ENCODE measurements at regions not wholly inside any gene's neighbourhood (a gene's known extent, or its start where the extent isn't known, plus 50 kb on each side); places are given as distances from the start of the nearest gene placed in this dataset.
"Not testable (repeated sequence)": the region's sequence is repeated elsewhere in the genome, so short reads cannot be mapped to it uniquely, and the experiment has no call there.

DNA sequence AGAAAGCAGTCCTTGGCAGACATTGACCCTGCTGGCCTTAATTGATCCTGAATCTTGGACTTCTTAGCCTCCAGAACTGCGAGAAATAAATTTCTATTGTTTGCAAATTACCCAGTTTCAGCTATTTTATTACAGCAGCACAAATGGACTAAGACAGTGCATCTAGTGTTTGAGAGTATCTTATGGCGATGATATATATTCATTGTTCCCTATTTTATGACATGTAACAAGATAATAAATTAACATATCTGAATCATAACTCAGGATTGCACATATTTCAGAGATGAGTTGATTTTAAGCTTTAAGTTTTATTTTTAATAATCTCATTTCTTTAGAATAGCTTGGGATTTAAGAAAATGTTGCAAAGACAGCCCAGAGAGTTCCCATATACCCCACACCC lies 167.4 kb upstream of the FOXG1 start:
- DNase-seq (ENCODE audit: low spot score) = no peak

DNA sequence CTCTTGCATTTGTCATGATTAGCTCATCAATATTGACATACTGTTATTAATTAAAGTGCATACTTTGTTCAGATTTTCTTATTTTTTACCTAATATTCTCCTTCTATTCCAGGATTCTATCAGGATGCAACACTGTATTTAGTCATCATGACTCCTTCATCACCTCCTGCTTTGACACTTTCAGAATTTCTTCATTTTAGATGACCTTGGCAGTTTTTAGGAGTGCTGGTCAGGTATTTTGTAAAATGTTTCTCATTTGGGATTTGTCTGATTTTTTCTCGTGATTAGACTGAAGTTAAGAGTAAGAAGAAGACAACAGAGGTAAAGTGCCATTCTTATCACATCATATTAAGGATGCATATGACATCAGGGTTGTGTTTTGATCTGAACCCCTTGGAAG lies 167.0 kb upstream of the FOXG1 start:
- no peak for DNase-seq (ENCODE audit: low spot score)

DNA sequence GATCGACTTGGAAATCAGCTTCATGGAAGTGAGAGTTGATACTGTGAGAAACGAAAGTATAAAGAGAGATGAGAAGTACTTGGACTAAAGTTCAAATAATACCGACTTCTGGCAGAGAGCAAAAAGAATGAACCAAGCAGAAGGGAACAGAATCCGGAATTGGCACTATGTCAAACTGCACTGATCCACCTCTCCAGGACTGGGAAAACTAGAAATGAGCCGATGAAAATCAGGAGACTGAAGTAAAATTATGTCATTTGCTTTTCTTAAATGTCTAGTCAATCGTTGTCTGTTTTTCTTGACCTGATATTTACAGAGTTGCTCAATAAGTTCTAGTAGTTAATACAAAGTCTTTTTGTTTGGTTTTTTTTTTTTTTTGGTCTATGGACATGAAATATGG lies 163.0 kb upstream of the FOXG1 start:
- no peak for DNase-seq (ENCODE audit: low spot score)

DNA sequence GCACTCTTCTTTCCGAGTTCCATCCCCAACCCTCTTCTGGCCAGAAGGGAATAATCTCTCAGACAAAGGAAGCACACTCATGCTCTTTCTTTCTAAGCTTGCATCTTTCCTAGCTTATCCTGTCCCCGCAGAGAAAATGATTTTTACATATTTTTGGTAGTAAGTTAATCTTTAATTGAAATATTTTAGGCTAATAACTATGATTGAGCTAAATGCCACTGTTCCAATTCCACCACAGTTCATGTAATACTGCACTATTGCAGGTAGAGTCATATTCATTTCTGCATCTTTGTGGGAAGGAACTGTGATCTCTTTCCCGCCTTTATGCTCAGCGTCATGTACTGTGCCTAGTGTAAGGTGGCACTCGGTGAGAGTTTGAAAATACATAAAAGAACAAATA lies 158.9 kb upstream of the FOXG1 start:
- no peak for DNase-seq (ENCODE audit: low spot score)

DNA sequence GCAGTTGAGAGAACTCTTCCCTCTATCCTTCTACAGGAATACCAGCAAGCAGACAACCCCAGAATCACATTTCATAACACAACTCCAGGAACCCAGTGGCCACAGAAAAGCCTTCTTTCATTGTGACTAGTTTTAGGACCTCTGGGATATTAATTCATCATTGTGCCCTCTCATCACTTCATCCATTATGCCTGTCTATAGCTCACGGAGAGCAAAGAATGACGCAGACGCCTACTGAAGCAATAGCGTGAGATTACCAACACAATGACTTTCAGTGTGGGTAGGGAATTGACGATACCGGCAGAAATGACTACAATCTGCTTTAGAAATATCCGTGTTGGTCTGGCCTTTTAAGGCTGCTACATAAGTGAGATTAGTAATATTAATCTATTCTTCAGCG lies 158.1 kb upstream of the FOXG1 start:
- no peak for DNase-seq (ENCODE audit: low spot score)

DNA sequence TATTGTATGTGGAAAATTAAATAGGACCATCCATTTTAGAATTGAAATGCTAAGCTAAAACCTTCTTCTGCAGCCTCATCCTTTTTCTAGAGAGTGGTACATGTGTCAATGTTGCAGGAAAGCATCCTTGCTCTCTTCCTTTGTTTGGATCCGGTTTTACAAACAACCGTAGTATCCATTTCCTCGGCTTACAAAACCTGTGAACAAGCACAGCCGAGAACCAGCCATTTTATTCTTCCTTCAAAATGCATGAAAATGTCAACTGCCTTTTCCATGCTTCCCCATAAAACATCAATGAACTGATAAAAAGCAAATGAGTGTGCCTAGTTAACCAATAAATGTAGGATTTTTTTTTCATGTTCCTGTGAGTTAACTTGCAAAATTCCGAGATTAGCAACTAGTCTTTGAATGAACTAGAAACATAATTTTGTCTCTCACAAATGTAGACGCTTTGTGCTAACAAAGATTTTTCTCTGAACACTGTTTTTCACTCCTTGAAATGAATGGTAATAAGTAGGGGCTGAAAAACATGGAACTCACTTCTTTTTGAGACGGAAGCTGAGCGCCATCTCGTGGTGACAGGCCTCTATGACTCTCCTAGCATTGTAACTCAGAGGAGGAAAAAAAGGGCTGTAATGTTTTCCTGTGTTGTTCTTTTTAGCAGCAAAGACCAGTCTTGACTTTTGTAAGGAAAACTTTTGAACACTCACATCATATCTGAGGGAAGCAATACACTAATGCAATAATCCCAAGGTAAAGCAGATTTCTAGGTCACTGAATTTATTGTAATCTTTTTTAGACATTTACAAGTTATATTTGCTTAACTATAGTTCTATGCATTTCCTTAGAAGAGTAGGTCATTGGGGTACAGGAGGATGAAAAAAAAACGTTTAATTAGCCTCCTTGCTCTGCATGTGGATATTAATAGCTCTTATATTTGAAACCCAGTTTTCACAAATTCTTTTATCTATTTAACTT lies 157.4 kb upstream of the FOXG1 start:
- DNase-seq (ENCODE audit: low spot score) = peak; percentile 64

DNA sequence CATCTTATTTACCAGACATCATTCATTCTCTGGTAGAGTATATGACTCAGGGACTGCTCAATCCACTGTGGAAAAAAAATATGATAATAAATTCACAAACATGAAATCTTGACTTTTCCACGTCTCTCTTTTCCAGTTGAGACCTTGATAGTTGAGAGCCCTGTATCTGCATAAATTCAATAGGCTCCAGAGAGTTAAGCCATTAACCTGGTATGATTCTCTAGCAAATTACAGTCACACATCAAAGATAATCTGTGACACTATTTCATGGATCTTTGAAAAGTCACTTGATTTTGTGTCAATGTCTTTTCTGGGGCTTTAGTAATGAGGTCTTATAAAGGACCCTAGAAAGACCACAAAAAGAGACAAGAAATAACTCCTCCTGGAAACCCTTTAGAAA lies 154.2 kb upstream of the FOXG1 start:
- DNase-seq (ENCODE audit: low spot score) = no peak

DNA sequence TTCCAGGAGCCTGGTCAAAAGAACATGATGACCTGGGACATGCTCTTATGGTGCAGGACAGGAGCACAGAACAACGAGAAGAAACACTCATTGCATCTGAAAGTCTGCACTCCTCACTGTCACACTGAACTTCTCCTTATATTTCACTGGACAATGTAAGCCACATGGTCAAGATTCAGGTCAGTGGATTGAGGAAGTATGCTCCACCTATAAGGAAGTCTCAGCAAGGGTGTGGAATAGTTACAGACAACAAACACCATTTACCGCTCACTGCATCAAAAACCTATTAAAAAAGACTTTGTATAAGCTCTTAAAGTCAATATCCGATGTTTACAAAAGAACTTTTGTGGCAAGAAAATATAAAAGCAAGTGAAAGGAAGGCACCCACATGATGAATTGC lies 153.1 kb upstream of the FOXG1 start:
- DNase-seq (ENCODE audit: low spot score) = no peak

DNA sequence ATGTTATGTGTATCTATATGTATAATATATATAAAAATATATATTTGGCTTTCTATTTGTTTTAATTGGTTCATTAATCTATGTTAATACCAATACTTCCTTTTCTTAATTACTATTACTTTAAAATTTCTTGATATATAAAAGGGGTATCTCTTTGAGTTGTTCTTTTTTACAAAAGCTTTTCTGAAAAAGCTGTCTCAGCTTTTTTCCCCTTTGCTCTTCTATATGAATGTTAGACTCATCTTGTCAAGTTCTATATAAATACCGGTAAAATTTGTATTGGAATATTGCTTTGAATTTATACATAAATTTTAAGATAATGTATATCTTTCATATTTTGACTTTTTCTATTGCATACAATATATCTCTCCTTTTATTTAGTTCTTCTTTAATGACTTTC lies 139.8 kb upstream of the FOXG1 start:
- no peak for DNase-seq (ENCODE audit: low spot score)

DNA sequence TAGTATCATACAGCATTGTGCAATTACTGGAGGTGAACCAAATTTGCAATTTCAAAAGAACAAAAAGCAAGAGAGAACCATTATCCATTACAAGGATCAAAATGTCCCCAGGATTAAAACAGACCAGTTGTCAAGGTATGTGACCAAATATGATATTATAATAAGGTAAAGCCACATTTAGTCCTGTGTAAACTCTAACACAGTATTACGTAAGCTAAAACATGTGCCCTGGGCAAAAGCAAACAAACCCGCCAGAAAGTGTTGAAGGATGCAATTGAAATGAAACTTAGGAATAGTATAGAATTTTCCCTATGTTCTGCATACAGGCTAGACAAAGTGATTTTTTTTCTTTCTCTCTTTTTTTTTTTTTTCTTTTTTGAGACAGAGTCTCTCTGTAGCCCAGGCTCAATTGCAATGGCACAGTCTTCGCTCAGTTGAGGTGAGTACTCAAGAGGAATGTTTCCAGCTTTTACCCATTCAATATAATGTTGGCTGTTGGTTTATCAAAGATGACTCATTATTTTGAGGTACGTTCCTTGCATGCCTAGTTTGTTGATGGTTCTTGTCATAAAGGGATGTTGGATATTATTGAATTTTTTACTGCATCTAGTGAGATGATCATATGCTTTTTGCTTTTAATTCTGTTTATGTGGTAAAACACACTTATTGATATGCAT lies 137.1 kb upstream of the FOXG1 start:
- DNase-seq (ENCODE audit: low spot score) = no peak

DNA sequence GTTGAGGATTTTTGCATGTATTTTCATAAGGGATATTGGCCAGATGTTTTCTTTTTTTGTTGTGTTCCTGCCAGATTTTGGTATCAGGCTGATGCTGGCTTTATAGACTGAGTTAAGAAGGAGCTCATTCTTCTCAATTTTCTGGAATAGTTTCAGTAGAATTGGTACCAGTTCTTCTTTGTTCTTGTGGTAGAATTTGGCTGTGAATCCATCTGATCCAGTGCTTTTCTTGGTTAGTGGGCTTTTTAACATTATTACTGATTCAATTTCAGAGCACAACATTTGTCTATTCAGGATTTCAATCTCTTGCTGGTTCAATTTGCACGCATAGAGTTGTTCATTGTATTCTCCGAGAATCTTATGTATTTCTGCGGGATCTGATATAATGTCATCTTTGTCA lies 136.5 kb upstream of the FOXG1 start:
- no peak for DNase-seq (ENCODE audit: low spot score)

DNA sequence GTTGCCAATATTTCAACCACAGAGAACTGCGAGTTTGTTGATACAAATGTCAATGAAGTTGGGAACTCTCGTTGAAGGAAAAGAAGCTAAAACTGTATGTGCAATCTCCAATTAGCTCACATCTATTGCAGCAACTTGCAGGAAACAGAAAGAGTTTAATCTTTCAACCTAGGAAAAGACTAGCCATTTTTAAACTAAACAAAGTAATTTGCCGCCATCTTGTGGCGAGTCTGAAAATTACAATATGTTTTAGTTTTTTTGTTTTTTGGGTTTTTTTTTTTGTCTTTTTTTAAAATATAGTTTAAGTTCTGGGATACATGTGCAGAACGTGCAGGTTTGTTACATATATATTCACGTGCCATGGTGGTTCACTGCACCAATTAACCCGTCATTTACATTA lies 131.2 kb upstream of the FOXG1 start:
- DNase-seq (ENCODE audit: low spot score) = peak; percentile 30

DNA sequence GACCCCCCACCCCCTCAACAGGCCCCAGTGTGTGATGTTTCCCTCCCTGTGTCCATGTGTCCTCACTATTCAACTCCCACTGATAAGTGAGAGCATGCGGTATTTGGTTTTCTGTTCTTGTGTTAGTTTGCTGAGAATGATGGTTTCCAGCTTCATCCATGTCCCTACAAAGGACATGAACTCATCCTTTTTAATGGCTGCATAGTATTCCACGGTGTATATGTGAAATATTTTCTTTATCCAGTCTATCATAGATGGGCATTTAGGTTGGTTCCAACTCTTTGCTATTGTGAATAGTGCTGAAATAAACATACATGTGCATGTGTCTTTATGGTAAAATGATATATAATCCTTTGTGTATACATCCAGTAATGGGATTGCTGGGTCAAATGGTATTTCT lies 130.8 kb upstream of the FOXG1 start:
- DNase-seq (ENCODE audit: low spot score) = not testable (repeated sequence)

DNA sequence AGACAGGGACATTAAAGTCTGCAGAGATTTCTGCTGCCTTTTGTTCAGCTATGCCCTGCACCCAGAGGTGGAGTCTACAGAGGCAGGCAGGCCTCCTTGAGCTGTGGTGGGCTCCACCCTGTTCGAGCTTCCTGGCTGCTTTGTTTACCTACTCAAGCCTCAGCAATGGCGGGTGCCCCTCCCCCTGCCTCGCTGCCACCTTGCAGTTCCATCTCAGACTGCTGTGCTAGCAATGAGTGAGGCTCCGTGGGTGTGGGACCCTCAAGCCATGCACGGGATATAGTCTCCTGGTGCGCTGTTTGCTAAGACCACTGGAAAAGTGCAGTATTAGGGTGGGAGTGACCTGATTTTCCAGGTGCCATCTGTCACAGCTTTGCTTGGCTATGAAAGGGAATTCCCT lies 125.4 kb upstream of the FOXG1 start:
- DNase-seq (ENCODE audit: low spot score) = not testable (repeated sequence)

DNA sequence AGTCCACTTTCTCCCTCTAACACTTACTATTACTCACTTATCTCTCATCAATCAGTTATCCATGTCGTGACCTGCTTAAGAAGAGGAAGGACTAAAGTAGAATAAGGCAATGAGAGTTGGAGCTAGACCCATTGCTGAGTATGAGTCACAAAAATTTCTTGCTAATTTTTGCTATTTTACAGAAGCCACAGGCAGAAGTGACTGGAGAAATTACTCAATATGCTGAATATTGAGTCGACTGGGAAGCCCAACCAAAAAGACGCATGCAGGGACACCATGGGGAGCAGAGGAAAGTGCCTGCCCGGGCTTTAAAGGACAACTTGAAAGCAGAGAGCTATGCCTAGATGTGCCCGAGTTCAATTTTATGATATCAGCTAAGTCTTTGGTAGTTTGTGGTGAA lies 115.4 kb upstream of the FOXG1 start:
- peak; percentile 26 for DNase-seq (ENCODE audit: low spot score)

DNA sequence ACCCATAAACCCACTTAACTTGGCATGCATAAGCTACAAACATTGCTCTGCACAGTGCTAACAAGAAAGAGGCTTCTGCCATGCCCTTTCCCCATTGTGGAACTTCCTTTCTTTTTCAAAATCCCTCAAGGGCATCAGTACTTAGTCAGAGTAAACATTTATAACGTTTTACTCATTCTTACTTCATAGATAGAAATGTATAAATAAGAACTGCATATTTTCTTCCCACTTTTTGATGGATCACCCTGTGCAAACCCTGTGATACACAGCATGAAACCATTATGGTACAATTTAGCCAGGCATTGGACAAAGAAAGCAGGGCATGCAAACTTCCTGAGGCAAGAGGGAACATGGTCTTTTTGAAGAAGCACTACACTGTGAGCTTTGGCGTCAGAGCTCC lies 113.8 kb upstream of the FOXG1 start:
- DNase-seq (ENCODE audit: low spot score) = peak; percentile 66

DNA sequence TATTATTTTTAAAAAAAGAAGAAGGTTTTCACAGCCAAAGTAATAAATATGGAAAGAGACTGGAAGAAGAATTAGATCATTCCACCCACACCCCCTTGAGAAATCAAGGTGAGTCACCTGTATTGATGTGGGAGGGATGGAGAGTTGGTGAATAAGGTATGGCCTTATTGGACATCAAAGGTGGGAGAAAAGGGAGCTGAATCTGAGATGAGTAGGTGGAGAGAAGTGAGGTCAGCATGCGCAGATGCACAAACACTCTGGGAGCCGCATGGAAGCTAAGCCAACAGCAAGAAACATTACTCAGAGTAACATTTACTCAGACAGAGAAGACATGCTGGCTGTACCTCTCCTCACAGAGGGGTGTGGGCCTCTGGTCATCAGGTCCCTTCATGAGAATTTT lies 113.1 kb upstream of the FOXG1 start:
- DNase-seq (ENCODE audit: low spot score) = peak; percentile 39

DNA sequence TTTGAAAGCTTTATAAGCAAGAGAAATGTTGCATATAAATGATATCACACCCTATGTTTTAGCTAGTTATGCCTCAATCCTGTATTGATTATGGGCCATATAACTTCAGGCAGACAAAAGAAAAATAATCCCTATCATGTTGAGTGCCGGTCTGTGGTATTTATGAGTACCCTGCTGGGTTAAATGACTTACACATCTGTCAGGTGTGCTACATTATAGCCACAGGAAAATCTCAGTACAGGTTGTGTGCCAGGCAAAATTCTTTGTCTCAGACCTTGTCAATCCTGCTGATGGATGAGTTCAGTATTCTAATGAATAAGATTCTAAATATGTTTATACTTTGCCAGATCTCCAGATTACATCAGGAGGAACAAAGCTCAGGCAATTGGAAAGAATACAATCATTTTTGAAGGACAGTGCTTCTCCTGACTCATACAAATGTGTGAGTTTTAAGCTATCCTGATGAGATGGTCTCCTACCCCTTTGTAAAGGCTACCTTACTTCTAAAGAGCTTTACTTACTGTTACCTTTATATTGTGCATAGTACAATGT lies 109.8 kb upstream of the FOXG1 start:
- DNase-seq (ENCODE audit: low spot score) = no peak

DNA sequence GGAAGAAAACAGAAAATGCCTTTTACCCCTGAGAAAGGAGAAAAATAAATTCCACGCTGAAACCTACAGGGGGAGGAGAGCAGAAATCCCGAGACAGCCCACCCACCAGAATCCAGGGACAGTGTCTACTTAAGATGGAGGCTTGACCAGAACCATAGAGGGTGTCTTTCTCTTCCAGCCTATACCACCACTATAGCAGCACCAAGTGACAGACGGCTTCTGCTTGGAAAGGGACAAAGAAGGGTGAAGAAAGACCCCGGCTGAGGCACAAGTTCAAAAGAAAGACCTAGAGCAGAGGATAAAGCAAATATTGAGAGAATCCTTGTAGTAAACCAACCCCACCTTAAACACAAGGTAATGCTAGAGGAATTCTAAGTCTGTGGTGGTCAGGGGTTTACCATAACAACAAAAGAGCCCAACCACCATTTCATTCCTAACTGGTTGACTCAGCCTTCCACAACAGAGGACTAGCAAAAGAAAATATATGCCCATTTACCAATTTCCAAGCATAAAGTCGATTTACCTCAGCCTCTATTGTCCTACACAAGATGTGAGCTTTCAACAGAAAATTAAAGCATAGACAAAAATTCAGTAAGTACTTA lies 105.3 kb upstream of the FOXG1 start:
- peak; percentile 84 for DNase-seq (ENCODE audit: low spot score)

DNA sequence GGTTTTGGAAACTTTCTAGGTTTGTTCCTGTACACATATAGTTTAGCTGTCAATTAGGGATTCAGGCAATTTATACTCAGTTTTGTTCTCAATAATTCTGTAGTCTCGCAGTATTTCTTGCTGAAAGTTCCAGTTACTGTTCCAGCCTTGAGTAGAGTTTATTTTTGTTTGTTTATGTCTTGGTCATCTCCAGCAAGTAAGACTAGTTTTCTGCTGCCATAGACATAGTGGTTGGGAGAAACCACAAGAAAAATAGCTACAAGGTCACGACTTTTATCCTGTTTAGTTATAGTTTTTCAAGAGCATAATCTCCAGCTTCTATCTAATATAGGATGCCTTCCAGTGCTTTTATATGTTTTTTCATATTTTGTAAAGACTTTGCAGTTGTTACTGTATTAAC lies 99.6 kb upstream of the FOXG1 start:
- peak; percentile 54 for DNase-seq (ENCODE audit: low spot score)

DNA sequence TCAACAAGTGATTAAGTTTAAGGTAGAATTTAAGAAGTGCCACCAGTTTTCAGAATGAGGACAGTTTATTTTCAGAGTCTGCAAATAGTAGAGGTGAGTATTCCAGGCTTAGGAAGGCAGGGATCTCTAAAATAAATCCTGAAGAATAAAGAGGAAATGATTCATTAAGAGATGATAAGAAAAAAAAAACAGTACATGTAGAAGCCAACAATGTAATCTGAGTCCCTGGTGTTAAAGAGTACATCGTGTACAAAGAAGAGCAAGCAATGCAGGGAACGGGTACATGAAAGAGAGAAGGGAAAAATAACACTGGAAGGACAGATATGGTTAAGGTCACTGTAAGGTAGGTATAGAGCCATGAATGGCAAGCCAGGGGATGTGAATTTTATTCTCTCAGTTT lies 95.2 kb upstream of the FOXG1 start:
- DNase-seq (ENCODE audit: low spot score) = peak; percentile 22

DNA sequence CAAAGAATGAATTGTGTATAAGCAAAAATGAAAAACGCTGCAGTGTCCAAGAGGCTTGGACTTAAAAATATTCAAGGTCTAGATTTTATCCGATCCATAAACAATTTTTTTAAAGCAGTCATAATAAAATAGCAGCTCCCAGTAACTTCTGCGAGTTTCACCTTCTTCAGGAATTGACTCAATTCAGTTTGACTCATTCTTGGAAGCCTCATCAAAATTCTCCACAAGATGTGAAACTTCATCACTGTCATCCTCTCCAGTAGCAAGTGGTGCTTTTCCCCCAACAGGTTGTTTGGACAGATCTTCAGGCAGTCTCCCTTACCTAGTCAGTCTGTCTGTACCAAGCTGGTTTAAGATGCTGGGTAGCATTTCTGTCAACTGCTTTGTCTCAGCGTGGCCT lies 93.5 kb upstream of the FOXG1 start:
- no peak for DNase-seq (ENCODE audit: low spot score)

DNA sequence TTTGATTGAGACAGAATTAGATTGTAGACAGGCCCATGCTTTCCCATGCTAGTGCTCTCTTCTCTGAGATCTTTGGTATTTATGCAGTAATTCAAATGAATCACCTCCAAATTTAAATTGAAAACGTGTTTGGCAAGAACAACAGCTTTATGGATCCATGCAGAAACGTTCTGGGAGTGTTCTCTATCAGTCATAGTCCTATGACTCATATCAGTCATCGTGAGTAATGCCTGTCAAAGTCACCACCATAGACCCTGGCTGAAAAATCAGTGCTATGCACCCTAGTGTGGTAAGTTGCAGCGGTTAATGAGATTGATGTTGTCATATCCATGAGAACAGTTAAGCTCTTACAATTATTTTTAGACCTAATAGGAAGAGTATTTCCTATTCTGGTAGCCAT lies 90.1 kb upstream of the FOXG1 start:
- DNase-seq (ENCODE audit: low spot score) = no peak
